GM12878 (cell line): ENCODE measurements at regions not wholly inside any gene's neighbourhood (a gene's known extent, or its start where the extent isn't known, plus 50 kb on each side); places are given as distances from the start of the nearest gene placed in this dataset.

Experiments used
- KDM1A ChIP-seq: fragments of 200-600 bp; sonication (generic); IDR thresholded peaks from 2 replicates; pipeline ENCODE4 v1.6.1; 2016; ENCODE audit warnings: borderline replicate concordance
- TCF3 ChIP-seq: IDR thresholded peaks from 2 replicates; pipeline ENCODE4 v1.6.1; 2012; ENCODE audit warnings: low read depth, mild to moderate bottlenecking, low read length, borderline replicate concordance; ENCODE audit not compliant: insufficient read depth

DNA sequence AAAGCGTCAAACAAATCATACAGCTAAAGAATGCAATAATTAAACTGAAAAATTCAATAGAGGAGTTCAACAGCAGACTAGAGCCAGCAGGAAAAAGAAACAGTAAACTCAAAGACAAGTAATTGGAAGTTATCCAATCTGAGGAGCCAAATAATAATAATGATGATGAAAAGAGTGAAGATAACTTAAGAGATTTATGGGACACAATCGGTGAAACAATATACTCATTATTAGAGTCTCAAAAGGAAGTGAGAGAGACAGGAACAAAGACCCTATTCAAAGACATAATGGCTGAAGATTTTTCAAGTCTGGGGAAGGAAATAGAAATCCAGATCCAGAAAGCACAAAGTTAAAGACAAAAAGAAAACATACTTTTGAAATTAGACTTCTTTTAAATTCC is 263.9 kb upstream of the NR4A3 start:
- no peak for TF ChIP-seq KDM1A
- TF ChIP-seq TCF3, result no peak
